Raji (cell line): ENCODE measurements at regions not wholly inside any gene's neighbourhood (a gene's known extent, or its start where the extent isn't known, plus 50 kb on each side); places are given as distances from the start of the nearest gene placed in this dataset.

Experiments used
- POLR2A ChIP-seq: IDR thresholded peaks from 2 replicates; pipeline ENCODE4 v1.6.1; 2011; ENCODE audit warnings: low read depth, low read length, control low read depth; ENCODE audit not compliant: insufficient read depth

- TF ChIP-seq POLR2A = no peak
Observed at GRCh38 chr1:187477103-187477502, 648.4 kb downstream of the PLA2G4A start.

GRCh38 chr1:187477535-187477934, 648.8 kb downstream of the PLA2G4A start:
- no peak for TF ChIP-seq POLR2A

- TF ChIP-seq POLR2A = no peak
Observed at GRCh38 chr1:187481581-187482148, 652.9 kb downstream of the PLA2G4A start.

GRCh38 chr1:187490266-187490665, 661.5 kb downstream of the PLA2G4A start:
- no peak for TF ChIP-seq POLR2A

- no peak for TF ChIP-seq POLR2A
Observed at GRCh38 chr1:187491082-187491720, 662.5 kb downstream of the PLA2G4A start.

GRCh38 chr1:187498028-187498427, 669.3 kb downstream of the PLA2G4A start:
- TF ChIP-seq POLR2A = no peak

- no peak for TF ChIP-seq POLR2A
Observed at GRCh38 chr1:187504779-187505178, 676.0 kb downstream of the PLA2G4A start.

- no peak for TF ChIP-seq POLR2A
Observed at GRCh38 chr1:187509091-187509490, 680.3 kb downstream of the PLA2G4A start.

- no peak for TF ChIP-seq POLR2A
Observed at GRCh38 chr1:187513190-187513589, 684.4 kb downstream of the PLA2G4A start.

- no peak for TF ChIP-seq POLR2A
Observed at GRCh38 chr1:187514110-187514509, 685.4 kb downstream of the PLA2G4A start.

GRCh38 chr1:187516874-187517273, 688.1 kb downstream of the PLA2G4A start:
- no peak for TF ChIP-seq POLR2A

- TF ChIP-seq POLR2A = no peak
Observed at GRCh38 chr1:187517546-187517945, 688.8 kb downstream of the PLA2G4A start.

- TF ChIP-seq POLR2A = no peak
Observed at GRCh38 chr1:187527346-187527745, 698.6 kb downstream of the PLA2G4A start.

GRCh38 chr1:187537936-187538335, 709.2 kb downstream of the PLA2G4A start:
- TF ChIP-seq POLR2A = no peak

GRCh38 chr1:187549540-187549939, 720.8 kb downstream of the PLA2G4A start:
- TF ChIP-seq POLR2A = no peak

- TF ChIP-seq POLR2A = no peak
Observed at GRCh38 chr1:187551061-187551460, 722.3 kb downstream of the PLA2G4A start.

GRCh38 chr1:187563191-187563590, 734.4 kb downstream of the PLA2G4A start:
- TF ChIP-seq POLR2A = no peak
